GM18520 (cell line): ENCODE measurements at regions not wholly inside any gene's neighbourhood (a gene's known extent, or its start where the extent isn't known, plus 50 kb on each side); places are given as distances from the start of the nearest gene placed in this dataset.
A peak's percentile ranks its signal among the peaks of the same experiment; 100 is the strongest.

Source experiments
- ATAC-seq: cut with Tn5 transposase; IDR thresholded peaks from one replicate; pipeline ENCODE4 v1.9.1; 2021; ENCODE audit not compliant: unreplicated experiment

GRCh38 chr12:40552868-40553267, 139.4 kb upstream of the CNTN1 start:
- ATAC-seq = no peak

- ATAC-seq = no peak
Observed at GRCh38 chr12:40557980-40558379, 134.3 kb upstream of the CNTN1 start.

GRCh38 chr12:40559865-40560264, 132.4 kb upstream of the CNTN1 start:
- ATAC-seq = peak; percentile 54

- no peak for ATAC-seq
Observed at GRCh38 chr12:40560848-40561247, 131.4 kb upstream of the CNTN1 start.

GRCh38 chr12:40561395-40561966, 130.8 kb upstream of the CNTN1 start:
- peak; percentile 60 for ATAC-seq

- no peak for ATAC-seq
Observed at GRCh38 chr12:40565029-40565633, 127.1 kb upstream of the CNTN1 start.

GRCh38 chr12:40566271-40566670, 126.0 kb upstream of the CNTN1 start:
- no peak for ATAC-seq

GRCh38 chr12:40569626-40570179, 122.5 kb upstream of the CNTN1 start:
- ATAC-seq = no peak

- ATAC-seq = no peak
Observed at GRCh38 chr12:40573024-40573423, 119.2 kb upstream of the CNTN1 start.

- no peak for ATAC-seq
Observed at GRCh38 chr12:40575987-40576386, 116.3 kb upstream of the CNTN1 start.

GRCh38 chr12:40577834-40578233, 114.4 kb upstream of the CNTN1 start:
- no peak for ATAC-seq

- no peak for ATAC-seq
Observed at GRCh38 chr12:40579687-40580086, 112.6 kb upstream of the CNTN1 start.

- no peak for ATAC-seq
Observed at GRCh38 chr12:40580346-40580745, 111.9 kb upstream of the CNTN1 start.

GRCh38 chr12:40581889-40582288, 110.3 kb upstream of the CNTN1 start:
- no peak for ATAC-seq

- no peak for ATAC-seq
Observed at GRCh38 chr12:40583743-40584142, 108.5 kb upstream of the CNTN1 start.

GRCh38 chr12:40584763-40585162, 107.5 kb upstream of the CNTN1 start:
- ATAC-seq = no peak

- no peak for ATAC-seq
Observed at GRCh38 chr12:40586823-40587222, 105.4 kb upstream of the CNTN1 start.

GRCh38 chr12:40587421-40587820, 104.8 kb upstream of the CNTN1 start:
- no peak for ATAC-seq

GRCh38 chr12:40587970-40588369, 104.3 kb upstream of the CNTN1 start:
- no peak for ATAC-seq

GRCh38 chr12:40597133-40597532, 95.1 kb upstream of the CNTN1 start:
- ATAC-seq = no peak

- ATAC-seq = no peak
Observed at GRCh38 chr12:40598073-40598472, 94.2 kb upstream of the CNTN1 start.

GRCh38 chr12:40602562-40602961, 89.7 kb upstream of the CNTN1 start:
- ATAC-seq = no peak

- peak; percentile 46 for ATAC-seq
Observed at GRCh38 chr12:40614923-40615322, 77.3 kb upstream of the CNTN1 start.
